OCI-LY3 (cell line): ENCODE measurements at regions not wholly inside any gene's neighbourhood (a gene's known extent, or its start where the extent isn't known, plus 50 kb on each side); places are given as distances from the start of the nearest gene placed in this dataset.

Source experiments
- H2AFZ ChIP-seq: fragments of 200-600, 300-600 bp; shearing (Covaris generic); 2 replicates; pipeline ENCODE4 v1.6.0; 2014; ENCODE audit warnings: antibody characterized with exemption, low read depth, low read length
- H3K27ac ChIP-seq: fragments of 200-600, 300-600 bp; sonication (generic); 2 replicates; pipeline ENCODE4 v1.5.1; 2014; ENCODE audit warnings: mild to moderate bottlenecking, low read length, moderate library complexity, mixed read lengths
- H3K27me3 ChIP-seq: fragments of 200-600, 300-600 bp; sonication (generic); 2 replicates; pipeline ENCODE4 v1.6.1; 2014; ENCODE audit warnings: low read depth, low read length, mixed read lengths
- H3K36me3 ChIP-seq: fragments of 200-600, 300-600 bp; sonication (generic); replicated peaks from 2 replicates; pipeline ENCODE3; 2014; ENCODE audit warnings: low read depth, low read length, mixed read lengths
- H3K4me1 ChIP-seq: fragments of 300-600, 200-600 bp; sonication (generic); 2 replicates; pipeline ENCODE4 v1.6.1; 2014; ENCODE audit warnings: low read length, mixed read lengths
- H3K4me2 ChIP-seq: fragments of 200-600, 300-600 bp; sonication (generic); 2 replicates; pipeline ENCODE4 v1.6.1; 2014; ENCODE audit warnings: low read length, mixed read lengths
- H3K4me3 ChIP-seq: fragments of 300-600, 200-600 bp; sonication (generic); 2 replicates; pipeline ENCODE4 v1.5.1; 2014; ENCODE audit warnings: antibody characterized with exemption, mild to moderate bottlenecking, low read length, moderate library complexity
- H3K79me2 ChIP-seq: fragments of 300-600, 200-600 bp; shearing (Covaris generic); 2 replicates; pipeline ENCODE4 v1.6.1; 2014; ENCODE audit warnings: mild to moderate bottlenecking, low read length, mixed read lengths
- H3K9ac ChIP-seq: fragments of 300-600, 200-600 bp; shearing (Covaris generic); 2 replicates; pipeline ENCODE4 v1.6.0; 2014; ENCODE audit warnings: mild to moderate bottlenecking, low read length, moderate library complexity
- H3K9me3 ChIP-seq: fragments of 200-600, 300-600 bp; shearing (Covaris generic); 2 replicates; pipeline ENCODE4 v1.6.1; 2014; ENCODE audit warnings: low read length, mixed read lengths; ENCODE audit not compliant: insufficient read depth
- H4K20me1 ChIP-seq: fragments of 200-600, 300-600 bp; sonication (generic); 2 replicates; pipeline ENCODE4 v1.6.1; 2016; ENCODE audit warnings: low read length, mixed read lengths; ENCODE audit not compliant: insufficient read depth
- EZH2phosphoT487 ChIP-seq: fragments of 200-600 bp; shearing (Covaris generic); IDR thresholded peaks from 2 replicates; pipeline ENCODE4 v1.6.1; 2018; ENCODE audit warnings: antibody characterized with exemption, mixed run types, low read depth
- TF ChIP-seq, protein P1 (sequence below): fragments of 200-600, 300-600 bp; sonication (generic); IDR thresholded peaks from 2 replicates; pipeline ENCODE4 v1.5.1; 2014; ENCODE audit warnings: antibody characterized with exemption, low read length, low read depth

DNA sequence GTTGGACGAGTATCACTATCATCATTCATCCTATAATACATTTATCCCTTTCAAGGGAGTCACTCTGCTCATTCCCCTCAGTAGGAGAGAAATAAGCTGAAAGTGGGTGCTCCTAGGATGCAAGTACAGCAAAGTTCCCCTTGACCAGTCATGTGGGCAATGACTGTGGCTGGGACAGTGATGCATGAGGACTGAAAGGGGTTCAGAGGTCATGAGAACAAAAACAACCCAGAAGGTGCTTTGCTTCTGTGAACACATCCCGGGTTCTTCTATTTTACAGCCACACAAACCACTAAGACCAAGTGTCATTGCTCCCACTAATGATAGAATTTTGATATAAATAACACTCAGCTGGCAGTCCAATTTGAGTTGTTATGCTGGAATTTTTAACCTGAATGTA is 177.8 kb upstream of the ADCY2 start:
- TF ChIP-seq, protein P1, sequence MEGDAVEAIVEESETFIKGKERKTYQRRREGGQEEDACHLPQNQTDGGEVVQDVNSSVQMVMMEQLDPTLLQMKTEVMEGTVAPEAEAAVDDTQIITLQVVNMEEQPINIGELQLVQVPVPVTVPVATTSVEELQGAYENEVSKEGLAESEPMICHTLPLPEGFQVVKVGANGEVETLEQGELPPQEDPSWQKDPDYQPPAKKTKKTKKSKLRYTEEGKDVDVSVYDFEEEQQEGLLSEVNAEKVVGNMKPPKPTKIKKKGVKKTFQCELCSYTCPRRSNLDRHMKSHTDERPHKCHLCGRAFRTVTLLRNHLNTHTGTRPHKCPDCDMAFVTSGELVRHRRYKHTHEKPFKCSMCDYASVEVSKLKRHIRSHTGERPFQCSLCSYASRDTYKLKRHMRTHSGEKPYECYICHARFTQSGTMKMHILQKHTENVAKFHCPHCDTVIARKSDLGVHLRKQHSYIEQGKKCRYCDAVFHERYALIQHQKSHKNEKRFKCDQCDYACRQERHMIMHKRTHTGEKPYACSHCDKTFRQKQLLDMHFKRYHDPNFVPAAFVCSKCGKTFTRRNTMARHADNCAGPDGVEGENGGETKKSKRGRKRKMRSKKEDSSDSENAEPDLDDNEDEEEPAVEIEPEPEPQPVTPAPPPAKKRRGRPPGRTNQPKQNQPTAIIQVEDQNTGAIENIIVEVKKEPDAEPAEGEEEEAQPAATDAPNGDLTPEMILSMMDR: no peak
- TF ChIP-seq EZH2phosphoT487: no peak
- no peak overlapping the region for H3K4me3 ChIP-seq

GRCh38 chr5:7220156-7220555 is 175.8 kb upstream of the ADCY2 start:
- no peak overlapping the region for H3K9ac ChIP-seq
- H3K9me3 ChIP-seq: no peaks in the 10 kb centered on the region
- H3K36me3 ChIP-seq: no peaks in the 10 kb centered on the region
- H3K4me3 ChIP-seq: no peak overlapping the region
- no peaks in the 10 kb centered on the region for H3K4me1 ChIP-seq
- H3K27me3 ChIP-seq: no peaks in the 10 kb centered on the region
- no peak overlapping the region for H2AFZ ChIP-seq
- H4K20me1 ChIP-seq: no peaks in the 10 kb centered on the region
- no peak overlapping the region for H3K27ac ChIP-seq
- H3K79me2 ChIP-seq: no peaks in the 10 kb centered on the region
- H3K4me2 ChIP-seq: no peak overlapping the region
- TF ChIP-seq, protein P1: no peak
- TF ChIP-seq EZH2phosphoT487: no peak

More for the DNA sequence above, 177.8 kb upstream of the ADCY2 start:
- no peaks in the 10 kb centered on the region for H3K4me1 ChIP-seq
- H3K27ac ChIP-seq: no peak overlapping the region
- no peak overlapping the region for H3K9ac ChIP-seq
- H3K79me2 ChIP-seq: no peaks in the 10 kb centered on the region
- H4K20me1 ChIP-seq: no peaks in the 10 kb centered on the region
- H3K27me3 ChIP-seq: no peaks in the 10 kb centered on the region
- no peaks in the 10 kb centered on the region for H3K36me3 ChIP-seq
- H3K9me3 ChIP-seq: no peaks in the 10 kb centered on the region
- no peak overlapping the region for H2AFZ ChIP-seq
- H3K4me2 ChIP-seq: no peak overlapping the region

GRCh38 chr5:7221041-7221440 is 174.9 kb upstream of the ADCY2 start:
- no peak for TF ChIP-seq EZH2phosphoT487
- TF ChIP-seq, protein P1: no peak
- no peak overlapping the region for H2AFZ ChIP-seq

GRCh38 chr5:7225826-7226225 is 170.1 kb upstream of the ADCY2 start:
- H4K20me1 ChIP-seq: no peaks in the 10 kb centered on the region
- H3K9ac ChIP-seq: no peak overlapping the region
- no peaks in the 10 kb centered on the region for H3K36me3 ChIP-seq
- TF ChIP-seq, protein P1: no peak
- no peak for TF ChIP-seq EZH2phosphoT487
- no peak overlapping the region for H3K4me2 ChIP-seq
- H2AFZ ChIP-seq: no peak overlapping the region
- H3K4me3 ChIP-seq: no peak overlapping the region
- H3K4me1 ChIP-seq: no peaks in the 10 kb centered on the region
- no peaks in the 10 kb centered on the region for H3K79me2 ChIP-seq
- H3K27me3 ChIP-seq: no peaks in the 10 kb centered on the region
- H3K27ac ChIP-seq: no peak overlapping the region
- H3K9me3 ChIP-seq: no peaks in the 10 kb centered on the region

More at GRCh38 chr5:7221041-7221440, 174.9 kb upstream of the ADCY2 start:
- Histone ChIP-seq H3K4me1 (no peaks in the 10 kb centered on the region), H3K4me3 (no peak overlapping the region), H3K27me3 (no peaks in the 10 kb centered on the region), H4K20me1 (no peaks in the 10 kb centered on the region), H3K9me3 (no peaks in the 10 kb centered on the region), H3K9ac (no peak overlapping the region), H3K36me3 (no peaks in the 10 kb centered on the region), H3K79me2 (no peaks in the 10 kb centered on the region), H3K27ac (no peak overlapping the region), H3K4me2 (no peak overlapping the region)
